GM19238 (cell line): ENCODE measurements at regions not wholly inside any gene's neighbourhood (a gene's known extent, or its start where the extent isn't known, plus 50 kb on each side); places are given as distances from the start of the nearest gene placed in this dataset.
"Not testable (repeated sequence)": the region's sequence is repeated elsewhere in the genome, so short reads cannot be mapped to it uniquely, and the experiment has no call there.

Source experiments
- DNase-seq: peaks from one replicate; pipeline ENCODE4 v3.0.0; 2011; ENCODE audit warnings: low spot score; ENCODE audit not compliant: insufficient read length

GRCh38 chr2:23050388-23050787, 334.6 kb upstream of the KLHL29 start:
- DNase-seq, result no peak

GRCh38 chr2:23053601-23054000, 331.4 kb upstream of the KLHL29 start:
- DNase-seq, result no peak

GRCh38 chr2:23055251-23055650, 329.7 kb upstream of the KLHL29 start:
- DNase-seq, result no peak

GRCh38 chr2:23056846-23057245, 328.1 kb upstream of the KLHL29 start:
- not testable (repeated sequence) for DNase-seq

- DNase-seq, result no peak
Measured at GRCh38 chr2:23058435-23058834, 326.5 kb upstream of the KLHL29 start.

GRCh38 chr2:23065210-23065609, 319.8 kb upstream of the KLHL29 start:
- no peak for DNase-seq

GRCh38 chr2:23065936-23066335, 319.0 kb upstream of the KLHL29 start:
- DNase-seq, result no peak

- DNase-seq, result no peak
Measured at GRCh38 chr2:23066686-23067085, 318.3 kb upstream of the KLHL29 start.

- no peak for DNase-seq
Measured at GRCh38 chr2:23069156-23069555, 315.8 kb upstream of the KLHL29 start.

- DNase-seq, result no peak
Measured at GRCh38 chr2:23069923-23070322, 315.1 kb upstream of the KLHL29 start.

GRCh38 chr2:23073056-23073455, 311.9 kb upstream of the KLHL29 start:
- no peak for DNase-seq

- no peak for DNase-seq
Measured at GRCh38 chr2:23073671-23074070, 311.3 kb upstream of the KLHL29 start.

GRCh38 chr2:23077596-23077995, 307.4 kb upstream of the KLHL29 start:
- no peak for DNase-seq

GRCh38 chr2:23078784-23079434, 306.1 kb upstream of the KLHL29 start:
- DNase-seq, result no peak

- DNase-seq, result no peak
Measured at GRCh38 chr2:23083966-23084365, 301.0 kb upstream of the KLHL29 start.

GRCh38 chr2:23091019-23091418, 294.0 kb upstream of the KLHL29 start:
- DNase-seq, result no peak

GRCh38 chr2:23091900-23092299, 293.1 kb upstream of the KLHL29 start:
- no peak for DNase-seq

- no peak for DNase-seq
Measured at GRCh38 chr2:23092831-23093230, 292.1 kb upstream of the KLHL29 start.

- DNase-seq, result no peak
Measured at GRCh38 chr2:23093513-23093912, 291.5 kb upstream of the KLHL29 start.

- DNase-seq, result no peak
Measured at GRCh38 chr2:23096906-23097602, 287.9 kb upstream of the KLHL29 start.

GRCh38 chr2:23100406-23100805, 284.6 kb upstream of the KLHL29 start:
- DNase-seq, result no peak

- DNase-seq, result no peak
Measured at GRCh38 chr2:23106242-23106785, 278.7 kb upstream of the KLHL29 start.
